ENCODE measurements at regions not wholly inside any gene's neighbourhood (a gene's known extent, or its start where the extent isn't known, plus 50 kb on each side); places are given as distances from the start of the nearest gene placed in this dataset.

GRCh38 chr16:5506021-5506420, 408.4 kb upstream of the EEF2KMT start:
- no peak for TF ChIP-seq FOXK2 (IDR thresholded peaks at IDR 0.05)
- TF ChIP-seq BHLHE40 (IDR thresholded peaks at IDR 0.05; ENCODE audit: borderline replicate concordance), result no peak
- no peak for TF ChIP-seq ARNT (IDR thresholded peaks at IDR 0.05)
- no peak for TF ChIP-seq LEF1 (IDR thresholded peaks at IDR 0.05; ENCODE audit: borderline replicate concordance)
- no peak for TF ChIP-seq CTBP1 (IDR thresholded peaks at IDR 0.05; ENCODE audit: borderline replicate concordance)
- TF ChIP-seq FOXM1 (IDR thresholded peaks at IDR 0.05; ENCODE audit: borderline replicate concordance), result no peak
- no peak for TF ChIP-seq ELF4 (IDR thresholded peaks at IDR 0.05)
